ENCODE measurements at regions not wholly inside any gene's neighbourhood (a gene's known extent, or its start where the extent isn't known, plus 50 kb on each side); places are given as distances from the start of the nearest gene placed in this dataset.
A peak's percentile ranks its signal among the peaks of the same experiment; 100 is the strongest.

DNA sequence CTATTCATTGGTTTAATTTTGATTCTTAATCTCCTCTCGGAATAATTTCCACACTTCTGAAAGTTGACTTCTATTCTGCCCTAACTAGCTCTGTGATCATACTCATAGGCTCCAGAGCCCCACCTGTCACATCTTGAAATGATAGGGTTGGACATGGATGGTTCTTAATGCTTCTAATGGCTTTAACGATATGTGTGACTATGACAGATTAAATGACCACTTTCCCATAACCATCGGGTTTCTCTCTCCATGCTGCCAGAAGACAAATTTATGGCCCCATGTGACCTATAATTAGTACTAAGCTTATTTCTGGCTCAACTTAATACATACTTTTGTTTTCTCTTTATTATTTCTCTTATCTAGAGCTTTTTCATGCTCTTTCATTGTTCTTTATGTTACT, 251.1 kb upstream of the TUT7 start:
- no peaks in the 10 kb centered on the region for H3K36me3 Mint-ChIP-seq (ENCODE audit: low read depth, unreplicated experiment)
- H3K4me3 ChIP-seq (ENCODE audit: insufficient read depth, low read depth, low read length): no peak overlapping the region
- DNase-seq (ENCODE audit: low read depth): no peak
- no peak overlapping the region for H3K27ac ChIP-seq (ENCODE audit: low read depth, low read length)
- H3K27ac Mint-ChIP-seq (ENCODE audit: unreplicated experiment): no peak overlapping the region
- no peak for FAIRE-seq
- H3K79me2 ChIP-seq (ENCODE audit: insufficient read depth, low read length): no peaks in the 10 kb centered on the region
- H3K9me3 Mint-ChIP-seq (ENCODE audit: unreplicated experiment): peaks cover 2% of the 10 kb centered on the region
- H3K4me1 Mint-ChIP-seq (ENCODE audit: low read depth, unreplicated experiment): peaks cover 17% of the 10 kb centered on the region
- no peaks in the 10 kb centered on the region for H3K9me3 ChIP-seq (ENCODE audit: insufficient read depth, low read depth, low read length)
- peaks cover 4% of the 10 kb centered on the region for H3K4me1 ChIP-seq (ENCODE audit: insufficient read depth, low read length)
- H2AFZ ChIP-seq (ENCODE audit: low read depth, low read length): no peak overlapping the region
- H3K27me3 Mint-ChIP-seq (ENCODE audit: low read depth, unreplicated experiment): no peaks in the 10 kb centered on the region
- TF ChIP-seq, protein P1, sequence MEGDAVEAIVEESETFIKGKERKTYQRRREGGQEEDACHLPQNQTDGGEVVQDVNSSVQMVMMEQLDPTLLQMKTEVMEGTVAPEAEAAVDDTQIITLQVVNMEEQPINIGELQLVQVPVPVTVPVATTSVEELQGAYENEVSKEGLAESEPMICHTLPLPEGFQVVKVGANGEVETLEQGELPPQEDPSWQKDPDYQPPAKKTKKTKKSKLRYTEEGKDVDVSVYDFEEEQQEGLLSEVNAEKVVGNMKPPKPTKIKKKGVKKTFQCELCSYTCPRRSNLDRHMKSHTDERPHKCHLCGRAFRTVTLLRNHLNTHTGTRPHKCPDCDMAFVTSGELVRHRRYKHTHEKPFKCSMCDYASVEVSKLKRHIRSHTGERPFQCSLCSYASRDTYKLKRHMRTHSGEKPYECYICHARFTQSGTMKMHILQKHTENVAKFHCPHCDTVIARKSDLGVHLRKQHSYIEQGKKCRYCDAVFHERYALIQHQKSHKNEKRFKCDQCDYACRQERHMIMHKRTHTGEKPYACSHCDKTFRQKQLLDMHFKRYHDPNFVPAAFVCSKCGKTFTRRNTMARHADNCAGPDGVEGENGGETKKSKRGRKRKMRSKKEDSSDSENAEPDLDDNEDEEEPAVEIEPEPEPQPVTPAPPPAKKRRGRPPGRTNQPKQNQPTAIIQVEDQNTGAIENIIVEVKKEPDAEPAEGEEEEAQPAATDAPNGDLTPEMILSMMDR (IDR thresholded peaks at IDR 0.05; ENCODE audit: insufficient read depth, low read depth, low read length): no peak
- no peak for TF ChIP-seq EZH2 (IDR thresholded peaks at IDR 0.05; ENCODE audit: insufficient read depth, low read length)
- no peaks in the 10 kb centered on the region for H3K36me3 ChIP-seq (ENCODE audit: insufficient read depth, low read length)
- H3K4me3 Mint-ChIP-seq (ENCODE audit: unreplicated experiment): no peak overlapping the region
- H3K27me3 ChIP-seq (ENCODE audit: insufficient read depth, low read length): no peaks in the 10 kb centered on the region
- no peaks in the 10 kb centered on the region for H4K20me1 ChIP-seq (ENCODE audit: insufficient read depth, low read length)
- no peak overlapping the region for H3K9ac ChIP-seq (ENCODE audit: low read length)
- no peak overlapping the region for H3K4me2 ChIP-seq (ENCODE audit: low read length)

DNA sequence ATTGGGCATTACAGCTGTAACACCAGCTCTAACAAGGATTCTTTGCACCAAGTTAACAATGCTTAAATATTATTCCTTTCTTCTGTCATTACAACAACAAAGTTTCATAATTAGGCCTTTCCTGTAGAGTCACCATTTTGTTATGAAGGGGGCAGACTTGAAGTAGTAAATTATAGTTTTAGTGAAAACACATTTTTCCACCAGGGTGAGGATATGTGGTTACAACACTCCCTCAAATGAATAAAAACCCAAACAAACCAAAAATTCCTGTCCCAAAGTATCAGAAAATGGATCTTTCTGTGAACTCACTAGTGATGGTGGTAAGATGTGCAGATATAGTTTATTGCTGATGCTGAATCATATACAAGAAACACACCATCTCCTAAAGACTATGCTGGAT, 250.5 kb upstream of the TUT7 start:
- H3K4me3 Mint-ChIP-seq (ENCODE audit: unreplicated experiment): no peak overlapping the region
- Histone ChIP-seq H3K4me1 (ENCODE audit: insufficient read depth, low read length) (peaks cover 7% of the 10 kb centered on the region), H3K9me3 (ENCODE audit: insufficient read depth, low read depth, low read length) (no peaks in the 10 kb centered on the region), H3K27ac (ENCODE audit: low read depth, low read length) (no peak overlapping the region), H2AFZ (ENCODE audit: low read depth, low read length) (no peak overlapping the region), H3K4me2 (ENCODE audit: low read length) (no peak overlapping the region), H3K9ac (ENCODE audit: low read length) (no peak overlapping the region), H3K4me3 (ENCODE audit: insufficient read depth, low read depth, low read length) (no peak overlapping the region), H3K79me2 (ENCODE audit: insufficient read depth, low read length) (no peaks in the 10 kb centered on the region), H3K27me3 (ENCODE audit: insufficient read depth, low read length) (no peaks in the 10 kb centered on the region), H3K36me3 (ENCODE audit: insufficient read depth, low read length) (no peaks in the 10 kb centered on the region), H4K20me1 (ENCODE audit: insufficient read depth, low read length) (no peaks in the 10 kb centered on the region)
- DNase-seq (ENCODE audit: low read depth) (no peak), FAIRE-seq (peak; percentile 94)
- peaks cover 2% of the 10 kb centered on the region for H3K9me3 Mint-ChIP-seq (ENCODE audit: unreplicated experiment)
- peaks cover 23% of the 10 kb centered on the region for H3K4me1 Mint-ChIP-seq (ENCODE audit: low read depth, unreplicated experiment)
- H3K27ac Mint-ChIP-seq (ENCODE audit: unreplicated experiment): no peak overlapping the region
- H3K27me3 Mint-ChIP-seq (ENCODE audit: low read depth, unreplicated experiment): no peaks in the 10 kb centered on the region
- no peaks in the 10 kb centered on the region for H3K36me3 Mint-ChIP-seq (ENCODE audit: low read depth, unreplicated experiment)
- TF ChIP-seq EZH2 (IDR thresholded peaks at IDR 0.05; ENCODE audit: insufficient read depth, low read length): no peak
- TF ChIP-seq, protein P1 (IDR thresholded peaks at IDR 0.05; ENCODE audit: insufficient read depth, low read depth, low read length): no peak

DNA sequence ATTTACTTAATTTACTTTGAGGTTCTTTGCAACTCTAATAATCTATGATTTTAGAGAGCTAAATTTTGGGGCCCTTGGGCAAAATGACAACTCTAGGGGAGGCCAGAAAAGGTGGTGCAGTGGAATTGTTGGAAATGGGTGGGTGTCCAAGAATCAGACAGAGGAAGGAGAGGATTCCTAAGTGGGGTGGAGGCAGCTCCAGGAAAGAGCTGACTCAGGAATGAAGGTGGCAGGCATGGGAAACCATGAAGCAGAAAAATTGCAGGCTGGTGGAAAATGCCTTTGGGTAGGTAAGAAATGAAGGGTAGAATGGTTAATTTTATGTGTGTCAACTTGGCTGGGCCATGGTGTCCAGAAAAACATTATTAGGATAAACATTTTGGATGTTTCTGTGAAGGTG, 248.5 kb upstream of the TUT7 start:
- H3K4me3 Mint-ChIP-seq (ENCODE audit: unreplicated experiment): peak overlapping the region; percentile 5

More for the DNA sequence above, 248.5 kb upstream of the TUT7 start:
- DNase-seq (ENCODE audit: low read depth) (no peak), FAIRE-seq (no peak)
- no peaks in the 10 kb centered on the region for H3K9me3 ChIP-seq (ENCODE audit: insufficient read depth, low read depth, low read length)
- H3K4me1 ChIP-seq (ENCODE audit: insufficient read depth, low read length): peaks cover 7% of the 10 kb centered on the region
- H3K36me3 Mint-ChIP-seq (ENCODE audit: low read depth, unreplicated experiment): no peaks in the 10 kb centered on the region
- H3K27me3 Mint-ChIP-seq (ENCODE audit: low read depth, unreplicated experiment): no peaks in the 10 kb centered on the region
- H3K9me3 Mint-ChIP-seq (ENCODE audit: unreplicated experiment): peaks cover 2% of the 10 kb centered on the region
- no peak overlapping the region for H3K9ac ChIP-seq (ENCODE audit: low read length)
- peaks cover 33% of the 10 kb centered on the region for H3K4me1 Mint-ChIP-seq (ENCODE audit: low read depth, unreplicated experiment)
- no peaks in the 10 kb centered on the region for H3K79me2 ChIP-seq (ENCODE audit: insufficient read depth, low read length)
- peaks cover 2% of the 10 kb centered on the region for H3K27me3 ChIP-seq (ENCODE audit: insufficient read depth, low read length)
- peak overlapping the region; percentile 71 for H3K27ac Mint-ChIP-seq (ENCODE audit: unreplicated experiment)
- H3K4me2 ChIP-seq (ENCODE audit: low read length): no peak overlapping the region
- TF ChIP-seq, protein P1 (IDR thresholded peaks at IDR 0.05; ENCODE audit: insufficient read depth, low read depth, low read length): no peak
- TF ChIP-seq EZH2 (IDR thresholded peaks at IDR 0.05; ENCODE audit: insufficient read depth, low read length): no peak
- H4K20me1 ChIP-seq (ENCODE audit: insufficient read depth, low read length): no peaks in the 10 kb centered on the region
- H3K4me3 ChIP-seq (ENCODE audit: insufficient read depth, low read depth, low read length): no peak overlapping the region
- H3K27ac ChIP-seq (ENCODE audit: low read depth, low read length): no peak overlapping the region
- no peaks in the 10 kb centered on the region for H3K36me3 ChIP-seq (ENCODE audit: insufficient read depth, low read length)
- H2AFZ ChIP-seq (ENCODE audit: low read depth, low read length): no peak overlapping the region

All from astrocyte (in vitro differentiated cells and primary cell).